ENCODE measurements at regions not wholly inside any gene's neighbourhood (a gene's known extent, or its start where the extent isn't known, plus 50 kb on each side); places are given as distances from the start of the nearest gene placed in this dataset.
"Not testable (repeated sequence)": the region's sequence is repeated elsewhere in the genome, so short reads cannot be mapped to it uniquely, and the experiment has no call there.

DNA sequence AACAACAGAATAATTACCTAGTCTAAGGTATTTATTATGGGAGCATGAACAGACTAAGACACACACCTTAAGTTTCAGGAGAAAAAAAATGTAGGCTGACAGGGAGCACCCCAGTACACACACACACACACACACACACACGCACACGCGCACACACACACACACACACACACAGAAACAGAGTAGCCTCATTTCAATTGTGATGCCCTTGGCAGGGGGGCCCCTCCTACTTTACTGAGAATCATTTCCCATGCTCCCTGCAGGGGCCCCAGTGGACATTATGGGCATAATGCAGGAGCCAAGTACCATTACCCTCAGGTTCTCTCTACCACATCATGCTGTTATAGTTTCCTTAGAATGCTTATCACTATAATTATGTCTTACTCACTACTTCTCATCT, 104.9 kb downstream of the CDC7 start:
- no peak overlapping the region for H3K27ac ChIP-seq (ENCODE audit: low read depth, low read length)
- CTCF ChIA-PET (ENCODE audit: partially characterized antibody) = interaction anchor here (1.9 kb wide), 1 partner anchor 13 kb away, joined by 5 read pairs; no protein-coding TSS in a partner anchor
- Mint-ChIP-seq H3K27me3 (peaks cover 0 to 1% of the 10 kb centered on the region in 2 donors), H3K36me3 (no peaks in the 10 kb centered on the region), H3K9me3 (peaks cover 0 to 3% (median 0%) of the 10 kb centered on the region in 8 donors), H3K4me1 (peaks cover 0 to 4% (median 2%) of the 10 kb centered on the region in 4 donors), H3K27ac (no peak overlapping the region), H3K4me3 (no peak overlapping the region)
- H3K36me3 ChIP-seq (ENCODE audit: insufficient read depth, low read length) = no peaks in the 10 kb centered on the region
- H3K9me3 ChIP-seq (ENCODE audit: control insufficient read depth in 1 of 2, low read length in 2 of 2) = no peaks in the 10 kb centered on the region
- intact Hi-C loops (cut with micrococcal nuclease) = no loop called here
- no peaks in the 10 kb centered on the region for H3K4me1 ChIP-seq (ENCODE audit: insufficient read depth, low read length)
- DNase-seq = no peak
- POLR2A ChIA-PET (ENCODE audit: partially characterized antibody) = no interaction called here
- H3K4me3 ChIP-seq (ENCODE audit: low read length in 2 of 2) = no peak overlapping the region
- no peaks in the 10 kb centered on the region for H3K27me3 ChIP-seq (ENCODE audit: insufficient read depth, low read length)

DNA sequence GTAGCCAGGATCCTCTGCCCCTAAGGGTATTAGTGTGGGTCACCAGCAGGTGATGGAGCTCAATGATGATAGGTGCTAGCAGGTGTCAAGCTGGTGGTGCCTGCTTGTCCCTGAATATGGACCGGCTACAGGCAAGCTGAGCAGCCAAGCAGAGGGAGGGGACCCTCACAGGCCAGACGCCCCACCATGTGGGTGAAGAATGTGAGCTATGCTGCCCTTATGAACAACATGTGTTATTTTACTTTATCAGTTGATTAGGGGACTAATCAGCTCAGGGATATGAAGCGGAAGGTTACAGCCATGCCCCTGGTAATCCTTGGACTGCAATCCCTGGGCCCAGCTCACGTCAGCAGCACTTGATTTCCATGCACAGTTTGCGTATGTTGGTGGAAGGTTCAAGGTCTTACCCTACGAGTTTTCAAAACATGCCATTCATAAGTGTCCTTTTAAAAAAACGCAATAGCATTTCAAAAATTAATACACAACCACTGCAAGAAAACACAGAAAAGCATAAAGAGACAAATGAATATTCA, 106.0 kb downstream of the CDC7 start:
- intact Hi-C loops (cut with micrococcal nuclease) = no loop called here
- CTCF ChIA-PET (ENCODE audit: partially characterized antibody) = interaction anchor here (1.9 kb wide), 1 partner anchor 12 kb away, joined by 5 read pairs; no protein-coding TSS in a partner anchor
- Histone ChIP-seq H3K4me3 (ENCODE audit: low read length in 2 of 2) (no peak overlapping the region), H3K27ac (ENCODE audit: low read depth, low read length) (no peak overlapping the region), H3K4me1 (ENCODE audit: insufficient read depth, low read length) (no peaks in the 10 kb centered on the region), H3K27me3 (ENCODE audit: insufficient read depth, low read length) (no peaks in the 10 kb centered on the region), H3K36me3 (ENCODE audit: insufficient read depth, low read length) (no peaks in the 10 kb centered on the region), H3K9me3 (ENCODE audit: control insufficient read depth in 1 of 2, low read length in 2 of 2) (no peaks in the 10 kb centered on the region)
- no peaks in the 10 kb centered on the region for H3K36me3 Mint-ChIP-seq
- POLR2A ChIA-PET (ENCODE audit: partially characterized antibody) = no interaction called here
- no peak overlapping the region for H3K27ac Mint-ChIP-seq
- no peak overlapping the region for H3K4me3 Mint-ChIP-seq
- H3K27me3 Mint-ChIP-seq = peaks cover 0 to 1% of the 10 kb centered on the region in 2 donors
- peaks cover 0 to 3% (median 0%) of the 10 kb centered on the region in 8 donors for H3K9me3 Mint-ChIP-seq
- H3K4me1 Mint-ChIP-seq = peaks cover 0 to 4% (median 2%) of the 10 kb centered on the region in 4 donors
- no peak for DNase-seq

DNA sequence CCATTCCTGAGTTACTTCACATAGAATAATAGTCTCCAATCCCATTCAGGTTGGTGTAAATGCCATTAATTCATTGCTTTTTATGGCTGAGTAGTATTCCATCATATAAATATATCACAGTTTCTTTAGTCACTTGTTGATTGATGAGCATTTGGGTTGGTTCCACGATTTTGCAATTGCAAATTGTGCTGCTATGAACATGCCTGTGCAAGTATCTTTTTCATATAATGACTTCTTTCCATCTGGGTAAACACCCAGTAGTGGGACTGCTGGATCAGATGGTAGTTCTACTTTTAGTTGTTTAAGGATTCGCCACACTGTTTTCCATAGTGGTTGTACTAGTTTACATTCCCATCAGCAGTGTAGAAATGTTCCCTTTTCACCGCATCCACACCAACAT, 107.0 kb downstream of the CDC7 start:
- H3K4me3 Mint-ChIP-seq; H3K4me3 ChIP-seq (ENCODE audit: low read length in 2 of 2); intact Hi-C loops (cut with micrococcal nuclease); H3K36me3 Mint-ChIP-seq; H3K27me3 ChIP-seq (ENCODE audit: insufficient read depth, low read length); POLR2A ChIA-PET (ENCODE audit: partially characterized antibody); H3K36me3 ChIP-seq (ENCODE audit: insufficient read depth, low read length); H3K4me1 Mint-ChIP-seq; DNase-seq; H3K9me3 ChIP-seq (ENCODE audit: control insufficient read depth in 1 of 2, low read length in 2 of 2); H3K27me3 Mint-ChIP-seq; H3K9me3 Mint-ChIP-seq; H3K27ac ChIP-seq (ENCODE audit: low read depth, low read length); H3K4me1 ChIP-seq (ENCODE audit: insufficient read depth, low read length): not testable (repeated sequence)
- CTCF ChIA-PET (ENCODE audit: partially characterized antibody) = interaction anchor here (1.9 kb wide), 1 partner anchor 10 kb away, joined by 5 read pairs; no protein-coding TSS in a partner anchor
- H3K27ac Mint-ChIP-seq = peak overlapping the region in 1 of 7 donors; percentile 13

DNA sequence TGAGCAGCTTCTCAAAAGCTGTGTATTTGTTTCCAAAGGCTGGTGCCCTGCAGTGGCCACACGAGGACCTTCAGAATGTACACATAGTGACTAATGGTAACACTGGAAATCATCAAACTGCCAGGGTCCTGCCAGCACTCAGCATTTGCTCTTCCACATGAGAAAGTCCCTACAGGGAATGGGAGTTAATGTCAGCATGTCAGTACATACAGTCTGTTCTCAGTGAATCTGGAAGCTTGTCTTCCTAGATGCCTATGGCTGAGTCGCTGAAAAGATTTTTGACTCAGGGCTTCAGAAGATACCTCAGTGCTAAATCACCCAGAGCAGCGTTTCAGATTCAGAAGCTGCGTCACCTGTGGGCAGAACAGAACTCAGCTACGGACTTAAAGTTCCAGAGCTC, 108.2 kb downstream of the CDC7 start:
- peaks cover 0 to 4% (median under 1%) of the 10 kb centered on the region in 4 donors for H3K4me1 Mint-ChIP-seq
- Histone ChIP-seq H3K4me3 (ENCODE audit: low read length in 2 of 2) (no peak overlapping the region), H3K27ac (ENCODE audit: low read depth, low read length) (no peak overlapping the region), H3K36me3 (ENCODE audit: insufficient read depth, low read length) (no peaks in the 10 kb centered on the region), H3K4me1 (ENCODE audit: insufficient read depth, low read length) (no peaks in the 10 kb centered on the region), H3K27me3 (ENCODE audit: insufficient read depth, low read length) (no peaks in the 10 kb centered on the region), H3K9me3 (ENCODE audit: control insufficient read depth in 1 of 2, low read length in 2 of 2) (no peaks in the 10 kb centered on the region)
- no peak for DNase-seq
- intact Hi-C loops (cut with micrococcal nuclease) = no loop called here
- ChIA-PET POLR2A (ENCODE audit: partially characterized antibody) (no interaction called here), CTCF (ENCODE audit: partially characterized antibody) (no interaction called here)
- H3K4me3 Mint-ChIP-seq = no peak overlapping the region
- H3K36me3 Mint-ChIP-seq = no peaks in the 10 kb centered on the region
- peaks cover 0 to 3% (median 0%) of the 10 kb centered on the region in 8 donors for H3K9me3 Mint-ChIP-seq
- H3K27ac Mint-ChIP-seq = no peak overlapping the region
- peaks cover 0 to 1% of the 10 kb centered on the region in 2 donors for H3K27me3 Mint-ChIP-seq

DNA sequence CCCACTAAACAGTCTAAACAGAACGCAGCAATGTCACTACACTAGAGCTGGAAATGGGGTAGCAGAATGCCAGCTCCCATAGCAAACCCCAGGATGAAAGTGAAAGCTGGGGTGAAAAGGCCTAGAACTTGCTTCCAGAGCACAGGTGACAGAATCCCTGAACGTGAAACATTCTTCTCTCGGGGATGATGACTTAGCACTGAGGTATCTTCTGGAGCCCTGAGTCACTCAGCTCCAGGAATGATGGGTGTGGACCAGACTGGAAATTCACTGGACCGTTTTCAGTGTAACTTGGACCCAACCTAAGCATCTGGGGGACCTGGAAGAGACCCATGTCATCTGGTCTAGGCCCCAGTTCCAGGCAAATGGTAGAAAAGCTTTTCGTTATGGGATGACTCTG, 108.9 kb downstream of the CDC7 start:
- no peaks in the 10 kb centered on the region for H3K36me3 ChIP-seq (ENCODE audit: insufficient read depth, low read length)
- no peak overlapping the region for H3K4me3 ChIP-seq (ENCODE audit: low read length in 2 of 2)
- ChIA-PET CTCF (ENCODE audit: partially characterized antibody) (no interaction called here), POLR2A (ENCODE audit: partially characterized antibody) (interaction anchor here (0.8 kb wide), 1 partner anchor 10 kb away, joined by 3 read pairs; no protein-coding TSS in a partner anchor)
- no peaks in the 10 kb centered on the region for H3K27me3 Mint-ChIP-seq
- H3K9me3 ChIP-seq (ENCODE audit: control insufficient read depth in 1 of 2, low read length in 2 of 2) = no peaks in the 10 kb centered on the region
- H3K4me1 Mint-ChIP-seq = peaks cover 0 to 3% (median 1%) of the 10 kb centered on the region in 4 donors
- intact Hi-C loops (cut with micrococcal nuclease) = no loop called here
- no peak overlapping the region for H3K27ac ChIP-seq (ENCODE audit: low read depth, low read length)
- no peaks in the 10 kb centered on the region for H3K4me1 ChIP-seq (ENCODE audit: insufficient read depth, low read length)
- H3K27me3 ChIP-seq (ENCODE audit: insufficient read depth, low read length) = no peaks in the 10 kb centered on the region
- no peaks in the 10 kb centered on the region for H3K36me3 Mint-ChIP-seq
- H3K27ac Mint-ChIP-seq = no peak overlapping the region
- H3K9me3 Mint-ChIP-seq = peaks cover 0 to 5% (median 0%) of the 10 kb centered on the region in 8 donors
- no peak overlapping the region for H3K4me3 Mint-ChIP-seq
- no peak for DNase-seq

DNA sequence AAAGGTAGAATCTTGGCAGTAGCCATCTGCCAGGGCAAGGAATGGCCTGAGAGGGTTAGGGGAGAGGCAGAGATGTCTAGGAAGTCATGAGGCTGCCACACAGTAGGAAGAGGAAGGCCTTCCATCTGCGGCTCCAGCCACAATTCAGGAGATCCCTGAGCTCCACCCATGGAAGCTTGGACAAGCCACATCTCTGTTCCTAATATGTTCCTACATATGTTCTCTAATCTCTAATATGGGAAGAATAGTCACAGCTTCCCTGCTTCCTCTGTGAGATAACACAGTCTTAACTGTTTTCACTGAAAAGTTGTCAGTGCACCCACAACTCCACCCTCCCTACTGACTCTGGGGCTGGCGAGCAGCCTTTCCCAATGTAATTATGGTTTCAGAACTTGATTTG, 109.5 kb downstream of the CDC7 start:
- H3K4me3 Mint-ChIP-seq = no peak overlapping the region
- H3K36me3 Mint-ChIP-seq = no peaks in the 10 kb centered on the region
- Histone ChIP-seq H3K4me1 (ENCODE audit: insufficient read depth, low read length) (no peaks in the 10 kb centered on the region), H3K27me3 (ENCODE audit: insufficient read depth, low read length) (no peaks in the 10 kb centered on the region), H3K36me3 (ENCODE audit: insufficient read depth, low read length) (no peaks in the 10 kb centered on the region), H3K9me3 (ENCODE audit: control insufficient read depth in 1 of 2, low read length in 2 of 2) (no peaks in the 10 kb centered on the region), H3K4me3 (ENCODE audit: low read length in 2 of 2) (no peak overlapping the region), H3K27ac (ENCODE audit: low read depth, low read length) (no peak overlapping the region)
- H3K27ac Mint-ChIP-seq = no peak overlapping the region
- no peak for DNase-seq
- intact Hi-C loops (cut with micrococcal nuclease) = no loop called here
- H3K27me3 Mint-ChIP-seq = no peaks in the 10 kb centered on the region
- H3K9me3 Mint-ChIP-seq = peaks cover 0 to 5% (median 0%) of the 10 kb centered on the region in 8 donors
- POLR2A ChIA-PET (ENCODE audit: partially characterized antibody) = interaction anchor here (0.8 kb wide), 1 partner anchor 9 kb away, joined by 3 read pairs; no protein-coding TSS in a partner anchor
- peaks cover 0 to 3% (median 1%) of the 10 kb centered on the region in 4 donors for H3K4me1 Mint-ChIP-seq
- CTCF ChIA-PET (ENCODE audit: partially characterized antibody) = no interaction called here

DNA sequence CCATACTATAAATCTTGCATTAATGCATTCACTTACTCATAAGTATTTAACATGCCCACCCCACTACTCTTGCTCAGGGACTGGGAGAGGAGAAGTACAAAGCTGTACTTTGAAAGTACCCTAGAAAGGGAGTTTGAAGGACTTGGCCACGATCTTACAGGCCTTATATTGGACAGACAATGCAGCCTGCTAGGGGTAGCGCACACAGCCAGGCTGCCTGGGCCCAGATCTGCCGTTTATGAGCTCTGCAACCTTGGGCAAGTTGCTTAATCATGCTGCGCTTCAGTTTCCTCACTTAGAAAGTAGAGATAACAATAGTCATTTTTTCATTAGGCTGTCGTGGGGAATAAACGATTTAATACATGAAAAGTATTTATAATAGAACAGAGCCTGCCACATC, 110.1 kb downstream of the CDC7 start:
- no peaks in the 10 kb centered on the region for H3K36me3 ChIP-seq (ENCODE audit: insufficient read depth, low read length)
- H3K4me1 ChIP-seq (ENCODE audit: insufficient read depth, low read length) = no peaks in the 10 kb centered on the region
- Mint-ChIP-seq H3K4me1 (peaks cover 0 to 4% (median 1%) of the 10 kb centered on the region in 4 donors), H3K27me3 (no peaks in the 10 kb centered on the region), H3K4me3 (no peak overlapping the region), H3K27ac (peak overlapping the region in 1 of 7 donors; percentile 6), H3K36me3 (no peaks in the 10 kb centered on the region), H3K9me3 (peaks cover 0 to 5% (median 0%) of the 10 kb centered on the region in 8 donors)
- no peak overlapping the region for H3K27ac ChIP-seq (ENCODE audit: low read depth, low read length)
- intact Hi-C loops (cut with micrococcal nuclease) = no loop called here
- CTCF ChIA-PET (ENCODE audit: partially characterized antibody) = interaction anchor here (0.6 kb wide), 1 partner anchor 98 kb away, joined by 3 read pairs; no protein-coding TSS in a partner anchor
- POLR2A ChIA-PET (ENCODE audit: partially characterized antibody) = no interaction called here
- H3K27me3 ChIP-seq (ENCODE audit: insufficient read depth, low read length) = no peaks in the 10 kb centered on the region
- no peak for DNase-seq
- no peaks in the 10 kb centered on the region for H3K9me3 ChIP-seq (ENCODE audit: control insufficient read depth in 1 of 2, low read length in 2 of 2)
- no peak overlapping the region for H3K4me3 ChIP-seq (ENCODE audit: low read length in 2 of 2)

Measured in CD4-positive, alpha-beta memory T cell (primary cell).